ENCODE measurements at regions not wholly inside any gene's neighbourhood (a gene's known extent, or its start where the extent isn't known, plus 50 kb on each side); places are given as distances from the start of the nearest gene placed in this dataset.

DNA sequence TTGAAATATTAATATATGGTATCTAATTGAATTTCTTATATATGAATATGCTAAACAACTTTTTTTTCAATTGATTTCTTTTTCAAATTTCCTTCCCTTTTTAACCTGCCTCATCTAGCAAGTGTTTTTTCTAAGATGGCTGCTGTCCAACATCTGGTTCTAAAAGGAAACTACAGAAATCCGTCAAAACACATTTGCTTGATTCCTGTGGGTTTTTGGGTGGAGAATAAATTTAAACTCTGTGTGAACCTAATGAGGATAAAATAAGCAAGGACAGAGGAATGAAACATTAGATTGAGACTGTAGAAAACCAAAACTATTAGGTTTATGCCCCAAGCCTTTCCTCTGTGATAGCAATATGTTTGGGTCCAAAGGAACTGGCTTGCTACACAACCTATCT lies 75.5 kb upstream of the STARD3NL start:
- peaks cover 8% of the 10 kb centered on the region for H3K27me3 Mint-ChIP-seq
- peaks cover 13% of the 10 kb centered on the region for H3K9me3 Mint-ChIP-seq
- DNase-seq, result no peak
- TF ChIP-seq, protein P1, sequence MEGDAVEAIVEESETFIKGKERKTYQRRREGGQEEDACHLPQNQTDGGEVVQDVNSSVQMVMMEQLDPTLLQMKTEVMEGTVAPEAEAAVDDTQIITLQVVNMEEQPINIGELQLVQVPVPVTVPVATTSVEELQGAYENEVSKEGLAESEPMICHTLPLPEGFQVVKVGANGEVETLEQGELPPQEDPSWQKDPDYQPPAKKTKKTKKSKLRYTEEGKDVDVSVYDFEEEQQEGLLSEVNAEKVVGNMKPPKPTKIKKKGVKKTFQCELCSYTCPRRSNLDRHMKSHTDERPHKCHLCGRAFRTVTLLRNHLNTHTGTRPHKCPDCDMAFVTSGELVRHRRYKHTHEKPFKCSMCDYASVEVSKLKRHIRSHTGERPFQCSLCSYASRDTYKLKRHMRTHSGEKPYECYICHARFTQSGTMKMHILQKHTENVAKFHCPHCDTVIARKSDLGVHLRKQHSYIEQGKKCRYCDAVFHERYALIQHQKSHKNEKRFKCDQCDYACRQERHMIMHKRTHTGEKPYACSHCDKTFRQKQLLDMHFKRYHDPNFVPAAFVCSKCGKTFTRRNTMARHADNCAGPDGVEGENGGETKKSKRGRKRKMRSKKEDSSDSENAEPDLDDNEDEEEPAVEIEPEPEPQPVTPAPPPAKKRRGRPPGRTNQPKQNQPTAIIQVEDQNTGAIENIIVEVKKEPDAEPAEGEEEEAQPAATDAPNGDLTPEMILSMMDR (IDR thresholded peaks at IDR 0.05), result no peak
- peaks cover 2% of the 10 kb centered on the region for H3K4me1 Mint-ChIP-seq (ENCODE audit: low read depth)
- intact Hi-C loops (cut with micrococcal nuclease), result loop anchor here (10.0 kb wide), 1 partner anchor 198 kb away; no protein-coding TSS in a partner anchor
- CTCF ChIA-PET, result interaction anchor here (1.3 to 1.6 kb wide), 2 partner anchors 113 to 268 kb away, joined by 8 to 15 read pairs; no protein-coding TSS in a partner anchor
- no peaks in the 10 kb centered on the region for H3K36me3 Mint-ChIP-seq (ENCODE audit: low read depth)
- no peak for ATAC-seq
- POLR2A ChIA-PET, result no interaction called here
- no peak overlapping the region for H3K27ac Mint-ChIP-seq
- no peak overlapping the region for H3K4me3 Mint-ChIP-seq

DNA sequence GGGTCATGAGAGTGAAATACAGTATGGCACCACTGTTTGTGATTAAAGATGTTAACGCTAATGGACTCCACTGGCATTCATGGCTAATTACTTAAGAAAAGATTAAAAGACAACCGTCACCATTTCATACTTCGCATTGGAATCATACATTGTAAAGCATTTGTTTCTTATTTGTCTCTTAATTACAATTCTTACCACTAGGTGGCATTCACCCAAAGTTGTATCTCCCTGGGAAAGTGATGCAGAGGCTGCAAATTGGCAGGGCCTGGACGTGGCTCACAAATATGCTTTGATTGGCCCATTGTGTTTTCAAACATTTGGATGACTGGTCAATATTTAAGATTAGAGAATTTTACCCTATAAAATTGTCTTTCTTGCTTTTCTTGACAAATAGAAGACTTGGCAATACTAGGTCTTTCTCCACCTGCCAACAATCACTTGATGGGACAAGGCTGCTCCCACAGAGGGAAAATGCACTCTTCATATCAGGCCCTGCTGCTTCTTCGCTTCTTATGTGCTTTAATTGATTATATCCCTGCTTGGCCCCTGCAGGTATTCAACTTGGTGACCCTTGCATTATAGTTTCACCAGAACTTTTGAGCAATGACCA lies 72.1 kb upstream of the STARD3NL start:
- Mint-ChIP-seq H3K27me3 (peaks cover 8% of the 10 kb centered on the region), H3K4me1 (ENCODE audit: low read depth) (peaks cover 2% of the 10 kb centered on the region), H3K36me3 (ENCODE audit: low read depth) (no peaks in the 10 kb centered on the region), H3K27ac (no peak overlapping the region), H3K4me3 (no peak overlapping the region), H3K9me3 (no peaks in the 10 kb centered on the region)
- ChIA-PET POLR2A (no interaction called here), CTCF (interaction anchor here (0.8 to 6.5 kb wide), 10 partner anchors 9 to 272 kb away, joined by 3 to 86 read pairs (median 8); partner anchors contain the start of gene EPDR1)
- peak; percentile 73 for ATAC-seq
- TF ChIP-seq, protein P1 (IDR thresholded peaks at IDR 0.05), result peak; percentile 74
- DNase-seq, result peak; percentile 28
- intact Hi-C loops (cut with micrococcal nuclease), result loop anchor here (5.0 to 10.0 kb wide), 2 partner anchors 201 to 211 kb away; no protein-coding TSS in a partner anchor

DNA sequence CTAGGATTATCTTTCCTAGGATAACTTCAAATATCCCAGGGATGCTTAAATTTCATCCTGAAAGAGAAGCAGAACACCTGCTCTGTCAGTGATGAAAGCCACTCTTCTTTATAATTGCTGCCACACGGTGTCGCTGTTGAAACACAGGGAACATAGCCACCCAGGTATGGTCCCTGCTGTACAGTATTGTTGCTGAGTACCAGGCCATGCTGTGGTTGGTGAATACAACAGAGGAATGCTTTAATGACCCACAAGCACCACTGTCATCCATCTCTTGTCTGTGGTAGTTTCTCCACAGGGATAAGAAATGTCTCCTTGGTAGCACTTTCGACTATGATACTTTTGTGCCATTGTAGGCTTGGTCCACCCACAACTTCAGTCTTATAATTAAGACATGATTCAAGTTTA lies 70.6 kb upstream of the STARD3NL start:
- Mint-ChIP-seq H3K9me3 (no peaks in the 10 kb centered on the region), H3K27ac (no peak overlapping the region), H3K4me1 (ENCODE audit: low read depth) (peaks cover 2% of the 10 kb centered on the region), H3K27me3 (peaks cover 8% of the 10 kb centered on the region), H3K36me3 (ENCODE audit: low read depth) (no peaks in the 10 kb centered on the region), H3K4me3 (no peak overlapping the region)
- DNase-seq (peak; percentile 84), ATAC-seq (peak; percentile 87)
- POLR2A ChIA-PET, result no interaction called here
- CTCF ChIA-PET, result interaction anchor here (0.8 to 6.5 kb wide), 30 partner anchors 8 to 271 kb away, joined by 3 to 94 read pairs (median 4); partner anchors contain the start of genes SFRP4 and STARD3NL
- TF ChIP-seq, protein P1 (IDR thresholded peaks at IDR 0.05), result peak; percentile 86
- intact Hi-C loops (cut with micrococcal nuclease), result loop anchor here (1.0 to 10.0 kb wide), 4 partner anchors 115 to 267 kb away; no protein-coding TSS in a partner anchor

GRCh38 chr7:38112075-38112474 lies 66.0 kb upstream of the STARD3NL start:
- Mint-ChIP-seq H3K27ac (no peak overlapping the region), H3K9me3 (no peaks in the 10 kb centered on the region), H3K27me3 (peaks cover 12% of the 10 kb centered on the region), H3K4me3 (no peak overlapping the region), H3K4me1 (ENCODE audit: low read depth) (no peaks in the 10 kb centered on the region), H3K36me3 (ENCODE audit: low read depth) (no peaks in the 10 kb centered on the region)
- no peak for DNase-seq
- intact Hi-C loops (cut with micrococcal nuclease), result no loop called here
- CTCF ChIA-PET, result interaction anchor here (1.1 to 6.5 kb wide), 2 partner anchors 104 to 258 kb away, joined by 3 to 67 read pairs; no protein-coding TSS in a partner anchor
- ATAC-seq, result no peak
- POLR2A ChIA-PET, result no interaction called here
- TF ChIP-seq, protein P1 (IDR thresholded peaks at IDR 0.05), result no peak

GRCh38 chr7:38120076-38120475 lies 58.0 kb upstream of the STARD3NL start:
- DNase-seq (no peak), ATAC-seq (no peak)
- intact Hi-C loops (cut with micrococcal nuclease), result no loop called here
- no peaks in the 10 kb centered on the region for H3K4me1 Mint-ChIP-seq (ENCODE audit: low read depth)
- H3K4me3 Mint-ChIP-seq, result no peak overlapping the region
- CTCF ChIA-PET, result interaction anchor here (1.5 to 2.4 kb wide), 2 partner anchors 11 to 215 kb away, joined by 3 to 9 read pairs; no protein-coding TSS in a partner anchor
- H3K27ac Mint-ChIP-seq, result no peak overlapping the region
- TF ChIP-seq, protein P1 (IDR thresholded peaks at IDR 0.05), result no peak
- H3K36me3 Mint-ChIP-seq (ENCODE audit: low read depth), result no peaks in the 10 kb centered on the region
- peaks cover 6% of the 10 kb centered on the region for H3K9me3 Mint-ChIP-seq
- H3K27me3 Mint-ChIP-seq, result peaks cover 9% of the 10 kb centered on the region
- POLR2A ChIA-PET, result no interaction called here

Measured in activated CD8-positive, alpha-beta T cell treated with anti-CD3 and anti-CD28 coated beads for 36 hours (primary cell).